ENCODE measurements at regions not wholly inside any gene's neighbourhood (a gene's known extent, or its start where the extent isn't known, plus 50 kb on each side); places are given as distances from the start of the nearest gene placed in this dataset.

- DNase-seq = peak; percentile 6
Measured at GRCh38 chr5:175765858-175766257, 105.5 kb upstream of the CPLX2 start.

GRCh38 chr5:175766963-175767362 is 104.4 kb upstream of the CPLX2 start:
- no peak for DNase-seq

GRCh38 chr5:175772747-175773533 is 98.4 kb upstream of the CPLX2 start:
- no peak for DNase-seq

- no peak for DNase-seq
Measured at GRCh38 chr5:175773534-175774070, 97.8 kb upstream of the CPLX2 start.

GRCh38 chr5:175775416-175775815 is 96.0 kb upstream of the CPLX2 start:
- no peak for DNase-seq

GRCh38 chr5:175778951-175779503 is 92.4 kb upstream of the CPLX2 start:
- no peak for DNase-seq

GRCh38 chr5:175783739-175784138 is 87.6 kb upstream of the CPLX2 start:
- no peak for DNase-seq

- no peak for DNase-seq
Measured at GRCh38 chr5:175784230-175784629, 87.1 kb upstream of the CPLX2 start.

GRCh38 chr5:175785681-175786080 is 85.7 kb upstream of the CPLX2 start:
- DNase-seq = no peak

GRCh38 chr5:175788155-175788787 is 83.1 kb upstream of the CPLX2 start:
- no peak for DNase-seq

- no peak for DNase-seq
Measured at GRCh38 chr5:175789670-175790069, 81.7 kb upstream of the CPLX2 start.

- no peak for DNase-seq
Measured at GRCh38 chr5:175790796-175791195, 80.6 kb upstream of the CPLX2 start.

- no peak for DNase-seq
Measured at GRCh38 chr5:175795959-175796358, 75.4 kb upstream of the CPLX2 start.

- DNase-seq = peak; percentile 88
Measured at GRCh38 chr5:175796536-175797499, 74.6 kb upstream of the CPLX2 start.

- no peak for DNase-seq
Measured at GRCh38 chr5:175797521-175798038, 73.8 kb upstream of the CPLX2 start.

GRCh38 chr5:175798626-175799025 is 72.8 kb upstream of the CPLX2 start:
- DNase-seq = no peak

- no peak for DNase-seq
Measured at GRCh38 chr5:175800656-175801081, 70.7 kb upstream of the CPLX2 start.

GRCh38 chr5:175802361-175802760 is 69.0 kb upstream of the CPLX2 start:
- DNase-seq = no peak

GRCh38 chr5:175803254-175803653 is 68.1 kb upstream of the CPLX2 start:
- DNase-seq = no peak

GRCh38 chr5:175803736-175804454 is 67.5 kb upstream of the CPLX2 start:
- no peak for DNase-seq

- no peak for DNase-seq
Measured at GRCh38 chr5:175805256-175806011, 65.9 kb upstream of the CPLX2 start.
